NCI-H1436 (cell line): ENCODE measurements at regions not wholly inside any gene's neighbourhood (a gene's known extent, or its start where the extent isn't known, plus 50 kb on each side); places are given as distances from the start of the nearest gene placed in this dataset.
"Not testable (repeated sequence)": the region's sequence is repeated elsewhere in the genome, so short reads cannot be mapped to it uniquely, and the experiment has no call there.

ENCODE experiments used
- DNase-seq: peaks from one replicate; lab custom pipeline; 2025; lab: John Stamatoyannopoulos, UW

GRCh38 chr7:98774884-98775283 lies 94.9 kb downstream of the TMEM130 start:
- DNase-seq: no peak

- no peak for DNase-seq
Measured at GRCh38 chr7:98777051-98777450, 92.8 kb downstream of the TMEM130 start.

GRCh38 chr7:98778421-98778820 lies 91.4 kb downstream of the TMEM130 start:
- no peak for DNase-seq

- no peak for DNase-seq
Measured at GRCh38 chr7:98779800-98780587, 89.8 kb downstream of the TMEM130 start.

GRCh38 chr7:98784216-98784785 lies 85.5 kb downstream of the TMEM130 start:
- DNase-seq: no peak

GRCh38 chr7:98785929-98786571 lies 83.8 kb downstream of the TMEM130 start:
- no peak for DNase-seq

DNA sequence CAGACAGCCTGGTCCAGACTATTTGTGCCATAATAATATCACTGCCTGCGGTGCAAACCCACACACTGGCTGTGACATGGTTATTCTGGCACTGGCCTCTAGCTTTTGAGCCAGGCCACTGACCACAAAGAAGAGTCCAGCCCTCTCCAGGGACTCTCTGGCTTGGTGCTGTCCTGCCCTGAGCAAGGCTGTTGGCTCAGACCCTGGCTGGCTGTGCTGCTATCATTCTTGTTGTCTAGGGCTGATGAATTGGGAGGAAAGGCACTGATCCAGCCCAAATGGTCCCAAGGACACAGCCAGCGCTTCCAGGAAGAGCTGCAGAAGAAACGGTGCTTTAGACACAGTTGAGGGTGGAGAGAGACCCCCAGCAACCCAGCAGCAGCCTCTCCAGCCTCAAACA lies 80.8 kb downstream of the TMEM130 start:
- DNase-seq: no peak

- not testable (repeated sequence) for DNase-seq
Measured at GRCh38 chr7:98794453-98794852, 75.4 kb downstream of the TMEM130 start.

DNA sequence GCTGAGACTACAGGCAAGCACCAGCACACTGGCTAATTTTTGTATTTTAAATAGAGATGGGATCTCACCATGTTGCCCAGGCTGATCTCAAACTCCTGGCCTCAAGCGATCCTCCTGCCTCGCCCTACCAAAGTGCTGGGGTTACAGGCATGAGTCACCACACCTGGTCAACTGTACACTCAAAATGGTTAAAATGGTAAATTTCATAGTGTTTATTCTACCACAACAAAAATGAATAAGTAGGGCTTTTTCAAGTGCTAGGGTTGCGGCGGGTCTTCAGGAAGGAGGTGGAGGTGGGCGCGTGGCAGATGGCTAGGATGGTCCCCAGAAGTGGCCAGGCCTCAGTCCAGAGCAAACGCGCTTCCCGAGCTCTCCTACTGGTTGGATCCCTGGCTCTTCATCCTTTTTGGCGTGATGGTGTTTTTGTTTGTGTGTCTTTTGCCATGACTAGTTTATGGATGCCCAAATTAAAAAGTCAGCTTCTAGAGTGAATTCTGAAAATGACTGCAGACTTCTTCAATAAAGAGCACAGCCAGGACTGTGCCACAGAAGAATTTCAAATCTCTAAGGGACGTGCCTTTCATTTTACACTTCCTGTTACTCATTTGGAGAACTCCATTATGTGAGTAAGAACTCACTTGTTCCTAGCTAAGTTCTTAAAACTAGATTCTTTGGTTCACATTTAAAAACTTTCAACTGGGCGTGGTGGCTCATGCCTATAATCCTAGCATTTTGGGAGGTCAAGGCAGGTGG lies 73.9 kb downstream of the TMEM130 start:
- DNase-seq: no peak
